OCI-LY1 (cell line): ENCODE measurements at regions not wholly inside any gene's neighbourhood (a gene's known extent, or its start where the extent isn't known, plus 50 kb on each side); places are given as distances from the start of the nearest gene placed in this dataset.

ENCODE experiments used
- CTCF ChIP-seq: fragments of 200-600 bp; sonication (generic), shearing (Covaris generic); IDR thresholded peaks from 2 replicates; pipeline ENCODE4 v1.5.1; 2017; ENCODE audit warnings: mild to moderate bottlenecking, antibody characterized with exemption, low read length, moderate library complexity, mixed read lengths
- EZH2 ChIP-seq: fragments of 200-600 bp; sonication (generic), shearing (Covaris generic); IDR thresholded peaks from 2 replicates; pipeline ENCODE4 v1.8.0; 2017; ENCODE audit warnings: borderline replicate concordance, mixed run types, mild to moderate bottlenecking, antibody characterized with exemption, low read length, moderate library complexity, mixed read lengths

- no peak for TF ChIP-seq EZH2
- TF ChIP-seq CTCF, result no peak
Measured at GRCh38 chr6:77019081-77019480, 444.2 kb downstream of the HTR1B start.
